ENCODE measurements at regions not wholly inside any gene's neighbourhood (a gene's known extent, or its start where the extent isn't known, plus 50 kb on each side); places are given as distances from the start of the nearest gene placed in this dataset.
"Not testable (repeated sequence)": the region's sequence is repeated elsewhere in the genome, so short reads cannot be mapped to it uniquely, and the experiment has no call there.

GRCh38 chr1:228944296-228944695 is 209.0 kb downstream of the RHOU start:
- no peaks in the 10 kb centered on the region for H4K20me1 ChIP-seq
- H3K9me3 ChIP-seq (replicated peaks in 1 of 11) = no peaks in the 10 kb centered on the region
- H3K36me3 ChIP-seq = no peaks in the 10 kb centered on the region
- H3K27ac ChIP-seq = no peak overlapping the region
- no peak overlapping the region for H3K9ac ChIP-seq
- peaks cover 0 to 45% (median 11%) of the 10 kb centered on the region in 10 experiments; a peak in 13 of 20 replicates for H3K4me1 ChIP-seq
- H3K27me3 ChIP-seq = no peaks in the 10 kb centered on the region
- no peak for TF ChIP-seq Cebpa-rat (IDR thresholded peaks at IDR 0.05)
- H3K4me2 ChIP-seq = peak overlapping the region in 3 of 11 experiments; percentile 38 to 51 (median 39); a peak in 4 of 22 replicates
- H3K4me3 ChIP-seq = no peak overlapping the region

- H4K20me1 ChIP-seq = no peaks in the 10 kb centered on the region
- H3K9ac ChIP-seq = no peak overlapping the region
- no peaks in the 10 kb centered on the region for H3K9me3 ChIP-seq (replicated peaks in 1 of 11)
- no peaks in the 10 kb centered on the region for H3K27me3 ChIP-seq
- no peak overlapping the region for H3K4me3 ChIP-seq
- peak overlapping the region in 3 of 11 experiments; percentile 38 to 51 (median 39); a peak in 4 of 22 replicates for H3K4me2 ChIP-seq
- peaks cover 0 to 38% (median 8%) of the 10 kb centered on the region in 10 experiments; a peak in 10 of 20 replicates for H3K4me1 ChIP-seq
- H3K36me3 ChIP-seq = no peaks in the 10 kb centered on the region
- TF ChIP-seq Cebpa-rat (IDR thresholded peaks at IDR 0.05) = no peak
- H3K27ac ChIP-seq = no peak overlapping the region
These were observed 209.7 kb downstream of the RHOU start for GRCh38 chr1:228944935-228945371.

GRCh38 chr1:228945885-228946284 is 210.6 kb downstream of the RHOU start:
- no peak for TF ChIP-seq Cebpa-rat (IDR thresholded peaks at IDR 0.05)
- H4K20me1 ChIP-seq = no peaks in the 10 kb centered on the region
- H3K27me3 ChIP-seq = no peaks in the 10 kb centered on the region
- H3K4me3 ChIP-seq = no peak overlapping the region
- H3K4me2 ChIP-seq = no peak overlapping the region
- H3K9ac ChIP-seq = no peak overlapping the region
- no peaks in the 10 kb centered on the region for H3K9me3 ChIP-seq (replicated peaks in 1 of 11)
- no peak overlapping the region for H3K27ac ChIP-seq
- peaks cover 0 to 29% (median 5%) of the 10 kb centered on the region in 10 experiments; a peak in 10 of 20 replicates for H3K4me1 ChIP-seq
- H3K36me3 ChIP-seq = no peaks in the 10 kb centered on the region

GRCh38 chr1:228949617-228950016 is 214.3 kb downstream of the RHOU start:
- H4K20me1 ChIP-seq, H3K4me3 ChIP-seq, H3K4me2 ChIP-seq, H3K27me3 ChIP-seq, H3K9ac ChIP-seq, H3K36me3 ChIP-seq, H3K4me1 ChIP-seq, H3K27ac ChIP-seq: not testable (repeated sequence)
- H3K9me3 ChIP-seq (replicated peaks in 1 of 11) = peaks cover 6 to 12% (median 7%) of the 10 kb centered on the region in 11 experiments; a peak in 16 of 22 replicates

GRCh38 chr1:228953207-228953606 is 217.9 kb downstream of the RHOU start:
- H3K36me3 ChIP-seq = no peaks in the 10 kb centered on the region
- no peak overlapping the region for H3K9ac ChIP-seq
- no peak for TF ChIP-seq Cebpa-rat (IDR thresholded peaks at IDR 0.05)

GRCh38 chr1:228953808-228954207 is 218.5 kb downstream of the RHOU start:
- not testable (repeated sequence) for H3K4me3 ChIP-seq, H3K4me2 ChIP-seq, H3K36me3 ChIP-seq, H3K27ac ChIP-seq, H4K20me1 ChIP-seq, H3K4me1 ChIP-seq, H3K9ac ChIP-seq, H3K27me3 ChIP-seq
- peaks cover 9 to 17% (median 14%) of the 10 kb centered on the region in 11 experiments; a peak in 19 of 22 replicates for H3K9me3 ChIP-seq (replicated peaks in 1 of 11)

More at GRCh38 chr1:228953207-228953606, 217.9 kb downstream of the RHOU start:
- peaks cover 0 to 4% (median 0%) of the 10 kb centered on the region in 10 experiments; a peak in 1 of 20 replicates for H3K4me1 ChIP-seq
- H3K4me2 ChIP-seq = no peak overlapping the region
- peaks cover 9 to 17% (median 14%) of the 10 kb centered on the region in 11 experiments; a peak in 19 of 22 replicates for H3K9me3 ChIP-seq (replicated peaks in 1 of 11)
- H3K27me3 ChIP-seq = no peaks in the 10 kb centered on the region
- no peak overlapping the region for H3K4me3 ChIP-seq
- no peak overlapping the region for H3K27ac ChIP-seq
- no peaks in the 10 kb centered on the region for H4K20me1 ChIP-seq

GRCh38 chr1:228955691-228956090 is 220.4 kb downstream of the RHOU start:
- Histone ChIP-seq H3K4me3 (no peak overlapping the region), H3K27ac (no peak overlapping the region), H3K4me2 (no peak overlapping the region), H3K4me1 (peaks cover 0 to 5% (median 2%) of the 10 kb centered on the region in 10 experiments; a peak in 10 of 20 replicates), H3K9me3 (replicated peaks in 1 of 11) (peaks cover 9 to 17% (median 14%) of the 10 kb centered on the region in 11 experiments; a peak in 19 of 22 replicates), H3K36me3 (no peaks in the 10 kb centered on the region), H3K9ac (no peak overlapping the region), H3K27me3 (no peaks in the 10 kb centered on the region), H4K20me1 (no peaks in the 10 kb centered on the region)
- no peak for TF ChIP-seq Cebpa-rat (IDR thresholded peaks at IDR 0.05)

GRCh38 chr1:228956864-228957263 is 221.6 kb downstream of the RHOU start:
- H3K9me3 ChIP-seq (replicated peaks in 1 of 11) = peaks cover 9 to 17% (median 14%) of the 10 kb centered on the region in 11 experiments; a peak in 19 of 22 replicates
- no peak overlapping the region for H3K9ac ChIP-seq
- H3K4me1 ChIP-seq = peaks cover 0 to 17% (median 4%) of the 10 kb centered on the region in 10 experiments; a peak in 10 of 20 replicates
- H3K4me2 ChIP-seq = no peak overlapping the region
- TF ChIP-seq Cebpa-rat (IDR thresholded peaks at IDR 0.05) = no peak
- no peak overlapping the region for H3K4me3 ChIP-seq
- no peaks in the 10 kb centered on the region for H3K27me3 ChIP-seq
- H4K20me1 ChIP-seq = no peaks in the 10 kb centered on the region
- H3K36me3 ChIP-seq = no peaks in the 10 kb centered on the region
- H3K27ac ChIP-seq = no peak overlapping the region

- TF ChIP-seq Cebpa-rat (IDR thresholded peaks at IDR 0.05) = no peak
- Histone ChIP-seq H3K9ac (no peak overlapping the region), H3K27me3 (no peaks in the 10 kb centered on the region), H3K4me3 (no peak overlapping the region), H3K4me2 (peak overlapping the region in 1 of 11 experiments; percentile 13; a peak in 2 of 22 replicates), H3K9me3 (replicated peaks in 1 of 11) (peaks cover 9 to 17% (median 14%) of the 10 kb centered on the region in 11 experiments; a peak in 19 of 22 replicates), H3K4me1 (peaks cover 0 to 17% (median 4%) of the 10 kb centered on the region in 10 experiments; a peak in 10 of 20 replicates), H3K27ac (no peak overlapping the region), H4K20me1 (no peaks in the 10 kb centered on the region), H3K36me3 (no peaks in the 10 kb centered on the region)
These were observed 222.3 kb downstream of the RHOU start for GRCh38 chr1:228957535-228957934.

- Histone ChIP-seq H3K9ac (no peak overlapping the region), H3K36me3 (no peaks in the 10 kb centered on the region), H3K27ac (no peak overlapping the region), H3K4me3 (no peak overlapping the region), H4K20me1 (no peaks in the 10 kb centered on the region), H3K9me3 (replicated peaks in 1 of 11) (peaks cover 9 to 17% (median 14%) of the 10 kb centered on the region in 11 experiments; a peak in 19 of 22 replicates), H3K27me3 (no peaks in the 10 kb centered on the region), H3K4me2 (no peak overlapping the region), H3K4me1 (peaks cover 0 to 17% (median 4%) of the 10 kb centered on the region in 10 experiments; a peak in 10 of 20 replicates)
- no peak for TF ChIP-seq Cebpa-rat (IDR thresholded peaks at IDR 0.05)
These were observed 222.8 kb downstream of the RHOU start for GRCh38 chr1:228958121-228958520.
